ENCODE measurements at regions not wholly inside any gene's neighbourhood (a gene's known extent, or its start where the extent isn't known, plus 50 kb on each side); places are given as distances from the start of the nearest gene placed in this dataset.

GRCh38 chr4:13260513-13260912 is 223.6 kb downstream of the RAB28 start:
- no peaks in the 10 kb centered on the region for H3K27me3 ChIP-seq
- H3K4me1 ChIP-seq, result no peaks in the 10 kb centered on the region
- intact Hi-C loops (cut with DNase I), result no loop called here
- no peak overlapping the region for H3K27ac ChIP-seq
- TF ChIP-seq CTCF (IDR thresholded peaks at IDR 0.05), result no peak
- H3K36me3 ChIP-seq, result no peaks in the 10 kb centered on the region
- no peak overlapping the region for H3K4me3 ChIP-seq
- H3K9me3 ChIP-seq, result no peaks in the 10 kb centered on the region
- no peak for DNase-seq
- H3K9ac ChIP-seq (ENCODE audit: low read depth in 2 of 2, low read length in 2 of 2), result no peak overlapping the region

GRCh38 chr4:13250263-13250662 is 233.9 kb downstream of the RAB28 start:
- H3K36me3 ChIP-seq, result no peaks in the 10 kb centered on the region
- no peaks in the 10 kb centered on the region for H3K9me3 ChIP-seq
- H3K27ac ChIP-seq, result no peak overlapping the region
- no peak for TF ChIP-seq CTCF (IDR thresholded peaks at IDR 0.05)
- no peaks in the 10 kb centered on the region for H3K4me1 ChIP-seq
- H3K4me3 ChIP-seq, result no peak overlapping the region
- H3K9ac ChIP-seq (ENCODE audit: low read depth in 2 of 2, low read length in 2 of 2), result no peak overlapping the region
- intact Hi-C loops (cut with DNase I), result no loop called here
- DNase-seq, result no peak
- H3K27me3 ChIP-seq, result no peaks in the 10 kb centered on the region

- DNase-seq, result no peak
- intact Hi-C loops (cut with DNase I), result no loop called here
These were observed 235.4 kb downstream of the RAB28 start for GRCh38 chr4:13248621-13249298.

GRCh38 chr4:13246107-13246506 is 238.0 kb downstream of the RAB28 start:
- no peaks in the 10 kb centered on the region for H3K36me3 ChIP-seq
- H3K9ac ChIP-seq (ENCODE audit: low read depth in 2 of 2, low read length in 2 of 2), result no peak overlapping the region
- no peak for TF ChIP-seq CTCF (IDR thresholded peaks at IDR 0.05)
- intact Hi-C loops (cut with DNase I), result no loop called here
- H3K4me1 ChIP-seq, result no peaks in the 10 kb centered on the region
- DNase-seq, result no peak
- H3K27ac ChIP-seq, result no peak overlapping the region
- H3K27me3 ChIP-seq, result no peaks in the 10 kb centered on the region
- no peaks in the 10 kb centered on the region for H3K9me3 ChIP-seq
- no peak overlapping the region for H3K4me3 ChIP-seq

More at GRCh38 chr4:13248621-13249298, 235.4 kb downstream of the RAB28 start:
- H3K9ac ChIP-seq (ENCODE audit: low read depth in 2 of 2, low read length in 2 of 2), result no peak overlapping the region
- H3K27ac ChIP-seq, result no peak overlapping the region
- H3K36me3 ChIP-seq, result no peaks in the 10 kb centered on the region
- no peak overlapping the region for H3K4me3 ChIP-seq
- no peak for TF ChIP-seq CTCF (IDR thresholded peaks at IDR 0.05)
- H3K9me3 ChIP-seq, result no peaks in the 10 kb centered on the region
- no peaks in the 10 kb centered on the region for H3K4me1 ChIP-seq
- no peaks in the 10 kb centered on the region for H3K27me3 ChIP-seq

- intact Hi-C loops (cut with DNase I), result no loop called here
- no peak overlapping the region for H3K27ac ChIP-seq
- no peak overlapping the region for H3K4me3 ChIP-seq
- TF ChIP-seq CTCF (IDR thresholded peaks at IDR 0.05), result no peak
- no peaks in the 10 kb centered on the region for H3K36me3 ChIP-seq
- no peaks in the 10 kb centered on the region for H3K9me3 ChIP-seq
- no peak overlapping the region for H3K9ac ChIP-seq (ENCODE audit: low read depth in 2 of 2, low read length in 2 of 2)
- no peaks in the 10 kb centered on the region for H3K4me1 ChIP-seq
- no peak for DNase-seq
- no peaks in the 10 kb centered on the region for H3K27me3 ChIP-seq
These were observed 239.7 kb downstream of the RAB28 start for GRCh38 chr4:13244444-13244843.

Data from colonic mucosa (tissue), 4 donors.